HL-60 (cell line): ENCODE measurements at regions not wholly inside any gene's neighbourhood (a gene's known extent, or its start where the extent isn't known, plus 50 kb on each side); places are given as distances from the start of the nearest gene placed in this dataset.

ENCODE experiments used
- DNase-seq, 2 experiments: peaks; one replicate each; pipeline ENCODE4 v3.0.0-alpha.2; 2010 to 2020; ENCODE audit warnings: low read depth in 1 of 2, low spot score in 1 of 2
- H3K27ac ChIP-seq: fragments of 250-450 bp; sonication (Bioruptor Pico); replicated peaks from 2 replicates; pipeline ENCODE4 v1.5.1; 2020; ENCODE audit warnings: mild to moderate bottlenecking, moderate library complexity
- H3K27me3 ChIP-seq: fragments of 250-450 bp; sonication (Bioruptor Pico); 2 replicates; pipeline ENCODE4 v1.5.1; 2021; ENCODE audit warnings: mild to moderate bottlenecking, moderate library complexity; ENCODE audit not compliant: insufficient read depth, poor library complexity, severe bottlenecking
- H3K4me3 ChIP-seq: replicated peaks from 2 replicates; pipeline ENCODE4 v1.5.1; 2011; ENCODE audit warnings: mild to moderate bottlenecking, control low read depth, low read length; ENCODE audit not compliant: insufficient read depth
- GABPA ChIP-seq: IDR thresholded peaks from 2 replicates; pipeline ENCODE4 v1.6.1; 2012; ENCODE audit warnings: low read depth
- POLR2AphosphoS5 ChIP-seq: IDR thresholded peaks from 2 replicates; pipeline ENCODE4 v1.6.1; 2012; ENCODE audit warnings: low read depth
- SPI1 ChIP-seq: IDR thresholded peaks from 2 replicates; pipeline ENCODE4 v1.6.1; 2012; ENCODE audit warnings: low read depth, mild to moderate bottlenecking, borderline replicate concordance
- TF ChIP-seq, protein P1 (sequence below): IDR thresholded peaks from one replicate; pipeline ENCODE4 v1.5.1; 2011; ENCODE audit warnings: low read length, control low read depth, inconsistent platforms; ENCODE audit not compliant: insufficient read depth
- TF ChIP-seq, protein P2 (sequence below): IDR thresholded peaks from 2 replicates; pipeline ENCODE4 v1.6.1; 2012; ENCODE audit warnings: low read depth; ENCODE audit not compliant: insufficient replicate concordance

DNA sequence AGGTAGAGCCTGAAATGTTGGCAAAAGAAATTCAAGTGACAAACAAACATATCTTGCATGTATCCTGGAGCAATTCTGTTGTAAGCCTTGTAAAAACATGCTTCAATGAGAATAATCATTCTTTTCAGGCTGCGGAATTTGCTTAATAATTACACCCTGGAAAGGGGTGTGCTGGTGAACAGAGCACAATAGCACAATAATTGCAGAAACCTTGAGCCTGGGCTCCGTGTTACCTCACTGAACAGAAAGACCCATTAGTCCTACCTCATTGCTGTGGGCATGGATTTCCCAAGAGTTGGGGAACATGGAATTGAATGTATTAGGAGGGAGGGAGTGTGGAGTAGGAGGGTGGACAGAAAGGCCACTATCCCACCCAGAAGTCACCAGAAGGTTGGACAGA is 168.0 kb upstream of the ALKAL2 start:
- Histone ChIP-seq H3K4me3 (no peak overlapping the region), H3K27me3 (no peaks in the 10 kb centered on the region), H3K27ac (no peak overlapping the region)
- TF ChIP-seq GABPA (no peak), SPI1 (no peak), POLR2AphosphoS5 (no peak)
- TF ChIP-seq, protein P1, sequence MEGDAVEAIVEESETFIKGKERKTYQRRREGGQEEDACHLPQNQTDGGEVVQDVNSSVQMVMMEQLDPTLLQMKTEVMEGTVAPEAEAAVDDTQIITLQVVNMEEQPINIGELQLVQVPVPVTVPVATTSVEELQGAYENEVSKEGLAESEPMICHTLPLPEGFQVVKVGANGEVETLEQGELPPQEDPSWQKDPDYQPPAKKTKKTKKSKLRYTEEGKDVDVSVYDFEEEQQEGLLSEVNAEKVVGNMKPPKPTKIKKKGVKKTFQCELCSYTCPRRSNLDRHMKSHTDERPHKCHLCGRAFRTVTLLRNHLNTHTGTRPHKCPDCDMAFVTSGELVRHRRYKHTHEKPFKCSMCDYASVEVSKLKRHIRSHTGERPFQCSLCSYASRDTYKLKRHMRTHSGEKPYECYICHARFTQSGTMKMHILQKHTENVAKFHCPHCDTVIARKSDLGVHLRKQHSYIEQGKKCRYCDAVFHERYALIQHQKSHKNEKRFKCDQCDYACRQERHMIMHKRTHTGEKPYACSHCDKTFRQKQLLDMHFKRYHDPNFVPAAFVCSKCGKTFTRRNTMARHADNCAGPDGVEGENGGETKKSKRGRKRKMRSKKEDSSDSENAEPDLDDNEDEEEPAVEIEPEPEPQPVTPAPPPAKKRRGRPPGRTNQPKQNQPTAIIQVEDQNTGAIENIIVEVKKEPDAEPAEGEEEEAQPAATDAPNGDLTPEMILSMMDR, result no peak
- TF ChIP-seq, protein P2, sequence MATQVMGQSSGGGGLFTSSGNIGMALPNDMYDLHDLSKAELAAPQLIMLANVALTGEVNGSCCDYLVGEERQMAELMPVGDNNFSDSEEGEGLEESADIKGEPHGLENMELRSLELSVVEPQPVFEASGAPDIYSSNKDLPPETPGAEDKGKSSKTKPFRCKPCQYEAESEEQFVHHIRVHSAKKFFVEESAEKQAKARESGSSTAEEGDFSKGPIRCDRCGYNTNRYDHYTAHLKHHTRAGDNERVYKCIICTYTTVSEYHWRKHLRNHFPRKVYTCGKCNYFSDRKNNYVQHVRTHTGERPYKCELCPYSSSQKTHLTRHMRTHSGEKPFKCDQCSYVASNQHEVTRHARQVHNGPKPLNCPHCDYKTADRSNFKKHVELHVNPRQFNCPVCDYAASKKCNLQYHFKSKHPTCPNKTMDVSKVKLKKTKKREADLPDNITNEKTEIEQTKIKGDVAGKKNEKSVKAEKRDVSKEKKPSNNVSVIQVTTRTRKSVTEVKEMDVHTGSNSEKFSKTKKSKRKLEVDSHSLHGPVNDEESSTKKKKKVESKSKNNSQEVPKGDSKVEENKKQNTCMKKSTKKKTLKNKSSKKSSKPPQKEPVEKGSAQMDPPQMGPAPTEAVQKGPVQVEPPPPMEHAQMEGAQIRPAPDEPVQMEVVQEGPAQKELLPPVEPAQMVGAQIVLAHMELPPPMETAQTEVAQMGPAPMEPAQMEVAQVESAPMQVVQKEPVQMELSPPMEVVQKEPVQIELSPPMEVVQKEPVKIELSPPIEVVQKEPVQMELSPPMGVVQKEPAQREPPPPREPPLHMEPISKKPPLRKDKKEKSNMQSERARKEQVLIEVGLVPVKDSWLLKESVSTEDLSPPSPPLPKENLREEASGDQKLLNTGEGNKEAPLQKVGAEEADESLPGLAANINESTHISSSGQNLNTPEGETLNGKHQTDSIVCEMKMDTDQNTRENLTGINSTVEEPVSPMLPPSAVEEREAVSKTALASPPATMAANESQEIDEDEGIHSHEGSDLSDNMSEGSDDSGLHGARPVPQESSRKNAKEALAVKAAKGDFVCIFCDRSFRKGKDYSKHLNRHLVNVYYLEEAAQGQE, result no peak
- DNase-seq, result no peak

GRCh38 chr2:455015-455705 is 167.3 kb upstream of the ALKAL2 start:
- no peak overlapping the region for H3K4me3 ChIP-seq
- DNase-seq, result no peak
- H3K27me3 ChIP-seq, result no peaks in the 10 kb centered on the region
- no peak for TF ChIP-seq SPI1
- TF ChIP-seq GABPA, result no peak
- TF ChIP-seq POLR2AphosphoS5, result no peak
- TF ChIP-seq, protein P2, result no peak
- TF ChIP-seq, protein P1, result no peak
- H3K27ac ChIP-seq, result no peak overlapping the region

DNA sequence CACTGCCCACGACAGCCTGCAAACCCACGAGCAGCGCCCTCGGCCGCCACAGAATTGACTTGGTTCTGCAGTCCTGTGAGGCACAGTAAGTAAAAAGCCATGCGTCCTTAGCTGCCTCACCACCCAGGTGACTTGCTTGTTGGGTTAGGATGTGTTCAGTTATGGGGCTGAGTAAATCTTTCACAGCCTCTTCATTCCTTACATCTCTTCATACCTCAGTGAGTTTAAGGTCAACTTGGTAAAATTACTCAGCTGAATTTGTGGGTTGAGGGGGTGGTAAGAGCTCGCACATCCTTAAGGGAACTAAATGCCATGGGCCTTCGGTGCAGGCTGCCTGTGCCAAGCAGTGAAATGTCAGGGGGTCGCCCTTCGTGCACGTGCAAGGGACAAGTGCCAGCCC is 165.2 kb upstream of the ALKAL2 start:
- TF ChIP-seq SPI1, result no peak
- no peak for TF ChIP-seq GABPA
- no peak for TF ChIP-seq POLR2AphosphoS5
- TF ChIP-seq, protein P2, result no peak
- TF ChIP-seq, protein P1, result no peak
- H3K4me3 ChIP-seq, result no peak overlapping the region
- no peak for DNase-seq
- no peak overlapping the region for H3K27ac ChIP-seq
- no peaks in the 10 kb centered on the region for H3K27me3 ChIP-seq
